Retinal pigment epithelial cell (primary cell): ENCODE measurements at regions not wholly inside any gene's neighbourhood (a gene's known extent, or its start where the extent isn't known, plus 50 kb on each side); places are given as distances from the start of the nearest gene placed in this dataset.

Source experiments
- DNase-seq: peaks from one replicate; pipeline ENCODE4 v3.0.0-alpha.2; 2010; ENCODE audit warnings: low read depth
- H3K4me3 ChIP-seq: 2 replicates; pipeline ENCODE4 v1.5.1; 2011; ENCODE audit warnings: mild to moderate bottlenecking, low read length, control low read depth, moderate library complexity
- CTCF ChIP-seq: conservative IDR thresholded peaks from 2 replicates; pipeline ENCODE4 v1.5.1; 2011; ENCODE audit warnings: low read depth, low read length, control low read depth, inconsistent platforms

GRCh38 chr20:9981829-9982228, 53.0 kb upstream of the ANKEF1 start:
- no peak overlapping the region for H3K4me3 ChIP-seq
- no peak for TF ChIP-seq CTCF
- DNase-seq, result no peak

DNA sequence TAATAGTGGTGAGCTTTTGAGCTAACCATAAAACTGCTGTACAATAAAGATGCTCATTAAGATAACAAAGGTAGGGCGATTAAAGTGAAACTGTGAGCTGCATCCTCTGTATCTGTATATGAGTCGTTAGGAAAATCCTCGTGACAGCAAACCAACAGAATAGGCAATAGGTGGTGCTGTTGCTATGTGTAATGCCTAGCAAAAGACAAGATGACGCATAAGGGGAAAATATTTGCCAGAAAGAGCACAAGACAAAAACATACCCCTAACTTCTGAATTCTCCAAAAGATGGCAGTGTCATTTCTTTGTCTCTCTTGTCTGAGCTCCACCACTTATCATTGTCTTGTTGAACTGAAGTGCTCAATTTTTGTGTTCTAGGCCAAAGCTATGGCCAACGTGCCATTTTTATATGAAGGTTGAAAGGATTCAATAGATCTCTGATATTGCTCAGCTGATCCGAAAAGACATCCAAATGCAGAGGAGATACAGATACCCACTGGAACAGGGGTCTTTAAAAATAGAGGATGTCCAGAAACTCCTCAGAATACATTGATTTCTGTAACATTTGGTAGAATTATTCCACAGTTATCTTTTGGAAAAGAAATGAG, 56.3 kb upstream of the ANKEF1 start:
- TF ChIP-seq CTCF, result peak; percentile 73
- peak; percentile 49 for DNase-seq
- H3K4me3 ChIP-seq, result no peak overlapping the region

GRCh38 chr20:9977629-9978028, 57.2 kb upstream of the ANKEF1 start:
- TF ChIP-seq CTCF, result no peak
- H3K4me3 ChIP-seq, result no peak overlapping the region
- DNase-seq, result no peak

- DNase-seq, result no peak
- peak; percentile 19 for TF ChIP-seq CTCF
- no peak overlapping the region for H3K4me3 ChIP-seq
These were observed 60.5 kb upstream of the ANKEF1 start for GRCh38 chr20:9974324-9974723.

- no peak for DNase-seq
- no peak for TF ChIP-seq CTCF
- H3K4me3 ChIP-seq, result no peak overlapping the region
These were observed 63.0 kb upstream of the ANKEF1 start for GRCh38 chr20:9971746-9972145.

- no peak overlapping the region for H3K4me3 ChIP-seq
- DNase-seq, result no peak
- TF ChIP-seq CTCF, result no peak
These were observed 65.2 kb upstream of the ANKEF1 start for GRCh38 chr20:9969626-9970025.

- no peak for DNase-seq
- no peak for TF ChIP-seq CTCF
- no peak overlapping the region for H3K4me3 ChIP-seq
These were observed 66.8 kb upstream of the ANKEF1 start for GRCh38 chr20:9968015-9968414.
